ENCODE measurements at regions not wholly inside any gene's neighbourhood (a gene's known extent, or its start where the extent isn't known, plus 50 kb on each side); places are given as distances from the start of the nearest gene placed in this dataset.

GRCh38 chr9:135336722-135337527 is 142.7 kb upstream of the PPP1R26 start:
- no peak for TF ChIP-seq POLR2A (IDR thresholded peaks at IDR 0.05)
- TF ChIP-seq, protein P1, sequence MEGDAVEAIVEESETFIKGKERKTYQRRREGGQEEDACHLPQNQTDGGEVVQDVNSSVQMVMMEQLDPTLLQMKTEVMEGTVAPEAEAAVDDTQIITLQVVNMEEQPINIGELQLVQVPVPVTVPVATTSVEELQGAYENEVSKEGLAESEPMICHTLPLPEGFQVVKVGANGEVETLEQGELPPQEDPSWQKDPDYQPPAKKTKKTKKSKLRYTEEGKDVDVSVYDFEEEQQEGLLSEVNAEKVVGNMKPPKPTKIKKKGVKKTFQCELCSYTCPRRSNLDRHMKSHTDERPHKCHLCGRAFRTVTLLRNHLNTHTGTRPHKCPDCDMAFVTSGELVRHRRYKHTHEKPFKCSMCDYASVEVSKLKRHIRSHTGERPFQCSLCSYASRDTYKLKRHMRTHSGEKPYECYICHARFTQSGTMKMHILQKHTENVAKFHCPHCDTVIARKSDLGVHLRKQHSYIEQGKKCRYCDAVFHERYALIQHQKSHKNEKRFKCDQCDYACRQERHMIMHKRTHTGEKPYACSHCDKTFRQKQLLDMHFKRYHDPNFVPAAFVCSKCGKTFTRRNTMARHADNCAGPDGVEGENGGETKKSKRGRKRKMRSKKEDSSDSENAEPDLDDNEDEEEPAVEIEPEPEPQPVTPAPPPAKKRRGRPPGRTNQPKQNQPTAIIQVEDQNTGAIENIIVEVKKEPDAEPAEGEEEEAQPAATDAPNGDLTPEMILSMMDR (IDR thresholded peaks at IDR 0.05), result no peak
- TF ChIP-seq POLR2AphosphoS5 (IDR thresholded peaks at IDR 0.05), result no peak
- no peak for TF ChIP-seq EP300 (IDR thresholded peaks at IDR 0.05)
- H3K27me3 ChIP-seq, result peaks cover 55% of the 10 kb centered on the region
- H3K9me3 ChIP-seq, result no peaks in the 10 kb centered on the region
- no peak overlapping the region for H3K27ac ChIP-seq
- H3K4me1 ChIP-seq, result peaks cover 0 to 22% (median 4%) of the 10 kb centered on the region in 3 donors
- no peak overlapping the region for H3K4me3 ChIP-seq
- WGBS, 2 donors (ENCODE audit: low coverage in 1 of 2), result 85 to 94% methylated on average over 6 to 20 of the region's 23 CpGs
- no peaks in the 10 kb centered on the region for H3K36me3 ChIP-seq
- ATAC-seq, result no peak

- Histone ChIP-seq H3K27me3 (peaks cover 59% of the 10 kb centered on the region), H3K27ac (no peak overlapping the region), H3K4me1 (peaks cover 0 to 22% (median 4%) of the 10 kb centered on the region in 3 donors), H3K36me3 (no peaks in the 10 kb centered on the region), H3K9me3 (no peaks in the 10 kb centered on the region), H3K4me3 (no peak overlapping the region)
- TF ChIP-seq, protein P1 (IDR thresholded peaks at IDR 0.05), result no peak
- TF ChIP-seq POLR2A (IDR thresholded peaks at IDR 0.05) (no peak), POLR2AphosphoS5 (IDR thresholded peaks at IDR 0.05) (no peak), EP300 (IDR thresholded peaks at IDR 0.05) (no peak)
- ATAC-seq, result no peak
- WGBS, 2 donors (ENCODE audit: low coverage in 1 of 2), result no CpG with 5 or more reads among the region's 14 CpGs
Measured at GRCh38 chr9:135338546-135338945, 141.0 kb upstream of the PPP1R26 start.

DNA sequence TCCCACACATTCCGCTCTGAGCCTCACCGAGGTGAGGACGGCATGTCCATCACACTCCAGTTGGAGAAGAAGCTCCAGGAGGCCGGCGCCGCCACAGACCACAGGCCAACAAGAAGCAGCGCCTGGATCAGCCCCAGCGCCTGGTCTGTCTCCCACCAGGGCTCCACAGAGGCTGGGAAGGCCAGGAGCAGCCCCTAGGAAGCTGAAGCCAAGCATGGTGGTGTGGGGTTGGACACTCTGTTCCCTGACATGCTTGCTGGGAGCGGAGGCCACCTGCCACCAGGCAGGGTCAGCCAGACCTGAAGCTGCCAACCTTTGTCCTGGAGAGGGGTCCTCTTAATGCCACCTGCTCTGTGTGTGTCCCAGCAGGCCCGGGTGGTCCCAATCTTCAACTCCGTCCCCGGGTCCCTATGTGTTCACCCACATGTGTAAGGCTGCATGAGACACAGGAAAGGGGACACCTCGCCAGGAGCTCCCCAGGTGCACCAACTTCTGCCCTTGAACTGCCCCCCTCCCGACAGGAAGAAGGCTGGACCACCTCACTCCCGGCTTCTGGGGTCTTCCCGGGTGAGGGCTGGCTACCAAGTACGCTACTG is 140.1 kb upstream of the PPP1R26 start:
- no peak overlapping the region for H3K4me3 ChIP-seq
- no peaks in the 10 kb centered on the region for H3K9me3 ChIP-seq
- H3K36me3 ChIP-seq, result no peaks in the 10 kb centered on the region
- WGBS, 2 donors (ENCODE audit: low coverage in 1 of 2), result 56% methylated on average over 10 of the region's 17 CpGs; no CpG with 5 or more reads in 1 of the 2 donors
- TF ChIP-seq EP300 (IDR thresholded peaks at IDR 0.05), result no peak
- no peak for ATAC-seq
- no peak overlapping the region for H3K27ac ChIP-seq
- H3K27me3 ChIP-seq, result peaks cover 68% of the 10 kb centered on the region
- H3K4me1 ChIP-seq, result peaks cover 0 to 28% (median 4%) of the 10 kb centered on the region in 3 donors

DNA sequence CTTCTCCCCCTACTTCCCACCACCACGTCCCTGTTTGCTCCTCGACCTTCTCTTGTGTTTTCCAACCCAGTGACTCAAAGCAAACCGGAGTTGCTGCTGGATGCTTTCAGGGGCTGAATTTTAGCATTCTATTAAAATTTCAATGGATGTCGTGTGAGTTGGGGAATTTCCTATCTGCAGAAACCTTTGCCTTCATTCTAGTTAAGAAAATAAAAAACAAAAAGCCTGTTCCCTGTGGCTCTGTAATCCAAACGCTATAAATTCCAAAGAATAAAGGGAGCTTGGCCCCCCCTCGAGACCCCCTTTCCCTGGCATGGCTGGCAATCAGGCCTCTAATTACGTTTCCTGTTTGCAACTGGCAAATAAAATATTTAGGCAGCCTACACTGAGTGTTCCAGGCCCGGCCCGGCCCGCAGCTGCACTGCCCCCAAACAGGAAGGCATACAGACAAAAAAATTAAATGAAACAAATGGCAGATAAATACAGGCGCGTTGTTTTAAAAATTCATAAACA is 139.4 kb upstream of the PPP1R26 start:
- H3K27me3 ChIP-seq, result peaks cover 69% of the 10 kb centered on the region
- 2 to 17% methylated on average over 5 to 12 of the region's 12 CpGs for WGBS, 2 donors (ENCODE audit: low coverage in 1 of 2)
- H3K36me3 ChIP-seq, result no peaks in the 10 kb centered on the region
- H3K4me3 ChIP-seq, result no peak overlapping the region
- ATAC-seq, result no peak
- no peak for TF ChIP-seq EP300 (IDR thresholded peaks at IDR 0.05)
- TF ChIP-seq POLR2AphosphoS5 (IDR thresholded peaks at IDR 0.05), result no peak
- TF ChIP-seq POLR2A (IDR thresholded peaks at IDR 0.05), result no peak
- TF ChIP-seq, protein P1 (IDR thresholded peaks at IDR 0.05), result no peak
- H3K27ac ChIP-seq, result no peak overlapping the region
- peaks cover 0 to 28% (median 4%) of the 10 kb centered on the region in 3 donors for H3K4me1 ChIP-seq
- H3K9me3 ChIP-seq, result no peaks in the 10 kb centered on the region

- H3K4me3 ChIP-seq, result no peak overlapping the region
- ATAC-seq, result no peak
- TF ChIP-seq EP300 (IDR thresholded peaks at IDR 0.05) (no peak), POLR2AphosphoS5 (IDR thresholded peaks at IDR 0.05) (no peak), POLR2A (IDR thresholded peaks at IDR 0.05) (no peak)
- TF ChIP-seq, protein P1 (IDR thresholded peaks at IDR 0.05), result no peak
- H3K27me3 ChIP-seq, result peaks cover 69% of the 10 kb centered on the region
- no peak overlapping the region for H3K27ac ChIP-seq
- WGBS, 2 donors (ENCODE audit: low coverage in 1 of 2), result 60% methylated on average over 1 of the region's 20 CpGs; no CpG with 5 or more reads in 1 of the 2 donors
- no peaks in the 10 kb centered on the region for H3K9me3 ChIP-seq
- peaks cover 0 to 28% (median 4%) of the 10 kb centered on the region in 3 donors for H3K4me1 ChIP-seq
- H3K36me3 ChIP-seq, result no peaks in the 10 kb centered on the region
Measured at GRCh38 chr9:135340726-135341475, 138.7 kb upstream of the PPP1R26 start.
